Endometrium (tissue), 2 donors: ENCODE measurements at regions not wholly inside any gene's neighbourhood (a gene's known extent, or its start where the extent isn't known, plus 50 kb on each side); places are given as distances from the start of the nearest gene placed in this dataset.
A peak's percentile ranks its signal among the peaks of the same experiment; 100 is the strongest.

Source experiments
- FAIRE-seq: peaks from 2 replicates; lab custom pipeline; 2012; peaks lifted over from hg19 to GRCh38; lab: Jason Lieb, UNC
- donor health status: control.
- donor health status: control.

DNA sequence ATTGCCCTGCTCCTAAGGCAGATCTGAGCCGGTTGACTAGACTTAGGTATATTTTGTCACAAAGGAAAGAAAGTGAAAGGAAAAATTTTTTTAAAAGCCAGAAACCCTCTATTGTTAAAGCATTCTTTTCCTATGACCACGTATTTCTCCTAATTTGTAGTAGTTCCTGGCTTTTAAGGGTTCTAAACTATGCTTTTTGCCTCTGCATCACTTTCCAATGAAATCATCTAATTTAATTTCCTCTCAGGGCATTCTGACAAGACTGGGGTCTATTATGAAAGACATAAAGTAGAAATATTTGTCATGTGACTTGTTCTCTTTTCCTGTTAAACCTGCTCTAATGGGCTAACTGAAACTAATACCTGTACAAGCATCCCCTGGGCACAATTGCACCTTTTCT lies 233.0 kb upstream of the PRR20A start:
- no peak for FAIRE-seq

DNA sequence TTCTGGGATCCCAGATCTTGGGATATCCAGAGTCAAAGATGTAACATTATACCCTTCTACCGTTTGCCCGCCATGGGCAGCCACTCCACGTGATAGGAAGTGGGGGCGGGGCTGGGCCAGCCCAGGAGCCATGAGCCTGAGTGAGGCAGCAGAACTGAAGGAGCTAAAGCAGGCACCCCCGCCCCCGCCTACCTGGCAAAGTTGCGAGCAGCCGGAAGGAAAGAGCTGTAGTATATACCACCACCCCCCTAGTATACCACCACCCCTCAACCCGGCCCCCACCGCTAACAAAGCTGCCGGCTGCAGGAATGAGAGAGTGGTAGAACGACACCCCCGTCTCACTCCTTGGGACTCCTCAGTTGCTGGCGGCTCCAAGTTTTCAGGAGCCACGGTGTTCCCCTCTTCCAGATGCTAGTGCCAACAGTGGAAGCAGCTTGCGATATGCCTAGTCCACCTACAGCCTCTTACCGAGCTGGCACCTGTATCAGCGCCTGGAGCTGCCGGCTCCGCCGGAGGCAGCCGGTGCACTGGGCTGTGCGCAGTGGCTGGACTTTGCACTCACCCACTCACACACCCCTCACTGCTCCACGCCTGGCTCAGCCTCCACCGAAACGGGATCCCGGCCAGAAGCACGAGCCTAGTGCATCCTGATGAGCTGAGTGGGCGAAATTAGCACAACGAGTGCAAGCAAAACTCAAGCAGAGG lies 230.7 kb upstream of the PRR20A start:
- FAIRE-seq, result no peak

DNA sequence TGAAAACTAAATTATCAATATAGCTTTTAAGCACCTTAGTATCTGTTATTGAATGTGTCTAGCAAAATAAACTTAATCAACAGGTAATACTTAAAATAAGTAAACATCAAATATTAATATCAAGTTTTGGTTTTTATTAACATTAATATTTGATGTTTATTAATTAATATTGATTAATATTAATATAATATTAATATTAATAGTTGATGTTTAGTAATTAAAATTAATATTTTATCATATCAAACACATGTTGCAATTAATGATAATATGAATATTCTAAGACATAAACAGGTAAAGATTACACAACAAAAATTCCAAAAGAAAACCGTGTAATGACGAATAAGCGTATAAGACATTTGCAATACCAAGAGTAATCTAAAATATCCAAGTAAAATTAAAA lies 222.8 kb upstream of the PRR20A start:
- FAIRE-seq, result peak; percentile 83

DNA sequence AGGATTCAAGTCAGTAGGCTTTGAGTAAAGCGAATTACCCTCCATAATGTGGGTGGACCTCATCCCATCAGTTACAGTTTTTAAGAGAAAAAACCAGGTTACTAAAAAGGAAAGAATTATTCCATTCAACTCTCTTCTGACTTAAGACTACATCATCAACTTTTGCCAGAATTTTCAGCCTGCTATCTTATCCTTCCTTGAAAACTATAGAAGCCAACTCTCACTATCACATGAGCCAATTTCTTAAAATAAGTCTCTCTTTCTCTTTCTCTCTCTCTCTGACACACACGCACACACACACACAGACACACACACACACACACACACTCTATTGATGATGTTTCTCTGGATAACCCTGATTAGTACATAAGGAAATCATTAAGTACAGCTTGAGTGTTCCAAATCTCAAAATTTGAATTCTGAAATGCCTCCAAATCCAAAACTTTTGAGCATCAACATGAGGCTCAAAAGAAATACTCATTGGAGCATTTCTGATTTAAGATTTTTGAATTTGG lies 217.0 kb upstream of the PRR20A start:
- no peak for FAIRE-seq

DNA sequence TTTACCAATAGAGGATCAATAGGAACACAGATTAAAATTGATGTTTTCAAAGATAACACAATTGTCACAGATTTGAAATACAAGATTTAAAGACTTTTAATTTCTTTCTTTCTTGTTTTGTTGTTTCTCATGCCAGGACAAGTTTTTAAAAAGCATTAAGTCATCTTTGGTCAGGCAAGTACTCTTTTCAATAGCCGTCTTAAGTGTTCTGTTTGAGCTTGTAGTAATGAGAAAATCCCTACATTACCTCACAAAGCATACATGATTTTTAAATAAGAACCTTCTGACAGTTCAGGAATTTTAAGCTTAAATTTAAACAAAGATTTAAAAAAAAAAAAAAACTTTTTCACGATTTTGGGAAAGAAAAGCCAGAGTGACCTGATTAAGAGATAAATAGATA lies 216.3 kb upstream of the PRR20A start:
- no peak for FAIRE-seq

DNA sequence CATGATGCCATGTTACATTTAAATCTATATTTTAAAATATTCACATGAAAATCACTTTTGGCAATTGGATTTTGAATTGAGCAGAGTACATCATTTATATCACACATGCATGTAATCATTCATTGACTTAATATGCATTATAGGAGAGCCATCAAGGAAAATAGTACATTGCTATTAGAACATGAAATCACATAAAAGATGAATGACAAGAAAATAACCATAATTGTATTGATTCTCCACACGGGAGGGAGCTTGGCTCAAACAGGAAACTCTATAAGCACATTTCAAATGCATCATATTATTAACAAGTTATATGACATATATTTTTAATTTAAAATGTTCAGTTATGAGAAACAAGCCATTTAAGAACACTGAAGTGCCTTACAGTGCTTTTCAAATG lies 208.6 kb upstream of the PRR20A start:
- no peak for FAIRE-seq

DNA sequence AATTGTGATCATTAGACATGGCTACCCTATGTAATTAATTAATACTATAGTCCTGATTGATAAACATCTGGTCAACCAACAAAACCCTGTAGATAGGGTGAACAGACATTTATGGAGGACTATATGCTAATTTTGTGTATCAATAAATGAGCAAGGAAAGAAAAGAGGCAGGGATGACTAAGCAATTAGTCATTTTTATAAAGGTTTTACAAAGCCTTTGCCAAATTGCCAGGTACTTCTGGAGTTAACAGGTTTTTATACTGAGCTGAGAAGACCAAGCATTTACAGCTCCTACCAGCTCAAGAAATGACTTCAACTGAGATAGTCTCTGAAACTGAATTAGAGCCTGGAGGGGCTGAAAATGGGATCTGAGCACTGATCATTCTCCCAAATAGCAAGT lies 186.8 kb upstream of the PRR20A start:
- no peak for FAIRE-seq

DNA sequence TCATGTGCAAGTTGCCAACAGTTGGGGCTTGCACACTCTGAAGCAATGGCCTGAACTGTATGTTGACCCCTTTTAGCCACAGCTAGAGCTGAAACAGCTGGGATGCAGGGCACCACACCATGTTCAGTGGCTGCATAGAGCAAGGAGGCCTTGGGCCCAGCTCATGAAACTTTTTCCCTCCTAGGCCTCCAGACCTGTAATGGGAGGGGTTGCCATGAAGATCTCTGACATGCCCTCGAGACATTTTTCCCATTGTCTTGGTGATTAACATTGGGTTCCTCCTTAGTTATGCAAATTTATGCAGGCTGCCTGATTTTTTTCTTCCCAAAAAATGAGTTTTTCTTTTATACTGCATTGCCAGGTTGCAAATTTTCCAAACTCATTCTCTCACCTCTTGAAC lies 165.1 kb upstream of the PRR20A start:
- no peak for FAIRE-seq

DNA sequence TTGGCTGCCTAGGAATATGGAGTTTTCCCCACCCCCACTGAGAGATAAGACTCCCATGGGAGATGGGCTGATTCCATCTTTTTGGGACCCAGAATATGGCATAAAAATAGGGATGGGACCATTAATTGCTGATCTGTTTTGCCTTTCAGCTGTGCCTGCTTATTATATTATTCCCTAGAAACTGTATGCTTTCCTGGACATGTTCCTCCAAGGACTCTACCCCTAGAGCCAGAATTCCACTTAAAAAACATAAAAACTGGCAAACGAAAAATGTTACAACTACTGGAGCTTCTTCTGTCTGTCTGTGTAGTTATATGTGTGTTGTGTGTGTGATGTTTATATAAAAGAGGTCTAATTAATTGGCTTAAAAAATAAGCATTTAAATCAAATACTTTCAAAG lies 159.9 kb upstream of the PRR20A start:
- no peak for FAIRE-seq

DNA sequence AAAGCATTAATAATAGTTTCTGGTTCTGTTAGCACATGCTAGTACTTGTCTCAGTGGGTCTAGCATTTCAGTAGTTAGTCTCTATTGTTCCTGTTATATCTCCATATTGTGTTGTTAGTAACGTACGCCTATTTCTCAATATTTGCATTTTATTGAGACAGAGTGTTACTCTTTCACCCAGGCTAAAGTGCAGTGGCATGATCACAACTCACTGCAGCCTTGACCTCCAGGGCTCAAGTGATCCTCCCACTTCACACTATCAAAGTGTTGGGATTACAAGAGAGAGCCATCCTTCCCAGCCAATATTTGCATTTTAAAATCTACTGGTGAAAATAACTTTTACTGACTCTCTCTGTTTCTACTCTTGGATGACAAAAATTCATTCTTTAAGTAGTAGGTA lies 154.6 kb upstream of the PRR20A start:
- no peak for FAIRE-seq

DNA sequence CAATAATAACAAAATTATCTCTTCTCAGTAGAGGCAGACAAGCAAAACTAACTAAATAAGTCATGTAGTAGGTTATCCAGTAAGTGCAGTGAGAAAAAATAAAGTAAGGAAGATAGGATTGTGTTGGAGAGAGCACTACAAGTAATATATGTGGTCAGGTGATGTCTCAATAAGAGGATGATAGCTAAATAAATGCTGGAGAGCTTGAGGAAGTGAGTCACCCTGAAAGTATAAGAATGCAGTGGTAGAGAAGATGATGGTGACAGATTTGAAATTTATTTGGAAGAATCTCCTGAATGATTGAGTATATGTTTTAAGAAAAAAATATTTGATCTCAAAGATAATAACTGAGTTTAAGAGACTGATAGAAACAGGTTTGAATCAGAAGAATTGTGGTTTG lies 152.2 kb upstream of the PRR20A start:
- no peak for FAIRE-seq

DNA sequence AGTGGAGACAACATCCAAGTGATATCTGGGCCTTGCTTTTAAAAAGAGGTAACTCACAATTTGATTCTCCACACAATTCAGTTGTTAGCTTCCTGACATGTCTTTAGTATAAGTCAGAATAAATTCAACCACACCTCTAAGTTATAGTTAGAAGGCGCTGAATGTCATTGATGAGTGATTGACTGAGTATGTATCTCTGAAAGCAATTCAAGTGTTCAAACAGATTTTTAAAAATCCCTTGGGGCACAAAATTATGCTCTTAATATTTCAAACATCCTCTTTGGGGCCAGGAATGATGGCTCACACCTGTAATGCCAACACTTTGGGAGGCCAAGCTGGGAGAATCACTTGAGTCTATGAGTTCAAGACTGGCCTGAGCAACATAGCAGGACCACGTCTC lies 137.0 kb upstream of the PRR20A start:
- FAIRE-seq, result no peak

DNA sequence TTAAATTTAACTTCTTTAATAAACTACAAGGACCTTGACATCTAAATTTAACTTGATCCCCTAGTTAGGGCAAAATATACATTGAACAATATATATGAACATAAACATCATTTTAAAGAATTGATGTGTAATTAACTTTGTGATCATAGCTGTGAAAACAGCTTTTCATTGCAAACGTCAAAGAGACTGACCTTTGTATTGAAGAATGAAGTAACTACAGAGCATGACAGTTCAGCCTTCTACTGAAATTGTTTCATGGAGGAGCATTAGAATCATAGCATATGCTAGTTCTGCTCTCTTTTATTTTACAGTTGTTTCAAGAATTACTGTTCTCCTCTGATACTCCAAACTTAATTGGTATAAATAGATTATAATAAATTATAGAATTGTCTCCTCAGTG lies 123.4 kb upstream of the PRR20A start:
- no peak for FAIRE-seq

DNA sequence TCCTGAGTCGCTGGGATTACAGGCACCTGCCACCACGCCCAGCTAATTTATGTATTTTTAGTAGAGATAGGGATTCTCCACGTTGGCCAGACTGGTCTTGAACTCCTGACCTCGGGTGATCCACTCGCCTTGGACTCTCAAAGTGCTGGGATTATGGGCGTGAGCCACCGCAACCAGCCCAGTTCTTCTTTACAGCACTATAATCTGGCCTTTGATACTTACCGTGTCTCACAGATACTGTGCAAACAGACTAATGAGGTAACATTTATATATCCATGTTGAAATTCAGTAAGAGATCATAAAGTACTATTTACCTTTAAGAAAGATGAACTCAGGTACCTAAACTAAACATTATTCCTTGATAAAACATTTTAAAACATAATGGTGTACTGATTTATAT lies 121.8 kb upstream of the PRR20A start:
- no peak for FAIRE-seq

DNA sequence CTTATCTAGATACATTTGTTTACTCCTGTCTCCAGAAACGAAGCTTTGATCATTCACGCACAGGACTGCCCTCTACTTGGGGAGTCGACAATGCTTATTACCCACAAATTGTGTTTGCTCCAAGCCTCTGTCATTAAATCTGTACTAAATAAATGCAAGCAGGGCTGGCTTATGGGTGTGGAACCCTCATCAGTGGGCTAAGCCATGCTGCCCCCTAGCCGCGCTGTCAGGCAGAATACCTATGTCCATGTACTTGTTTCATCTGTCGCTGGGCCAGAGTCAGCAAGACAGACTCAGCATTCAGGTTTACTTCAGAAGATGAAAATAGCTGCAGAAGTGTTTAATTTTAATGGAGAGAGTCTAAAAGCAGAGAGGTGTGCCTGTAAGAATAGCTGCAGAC lies 110.0 kb upstream of the PRR20A start:
- no peak for FAIRE-seq

DNA sequence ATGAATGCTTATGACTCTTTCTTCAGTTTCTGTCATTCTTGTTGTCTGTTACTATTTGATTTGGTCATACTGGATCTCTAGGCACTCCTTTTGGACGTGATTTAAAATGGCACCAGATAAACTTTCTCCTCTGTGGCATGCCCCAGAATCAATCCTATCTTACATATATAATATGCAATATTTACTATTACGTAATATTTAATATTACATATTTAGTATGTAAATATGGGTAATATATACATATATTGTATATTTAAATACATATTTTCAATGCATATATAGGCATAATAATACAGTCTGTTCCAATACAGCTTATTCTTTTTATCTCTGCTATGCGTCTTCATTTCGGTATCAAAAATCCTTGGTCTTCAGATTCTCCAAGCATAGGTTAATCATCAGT lies 104.4 kb upstream of the PRR20A start:
- FAIRE-seq, result no peak

DNA sequence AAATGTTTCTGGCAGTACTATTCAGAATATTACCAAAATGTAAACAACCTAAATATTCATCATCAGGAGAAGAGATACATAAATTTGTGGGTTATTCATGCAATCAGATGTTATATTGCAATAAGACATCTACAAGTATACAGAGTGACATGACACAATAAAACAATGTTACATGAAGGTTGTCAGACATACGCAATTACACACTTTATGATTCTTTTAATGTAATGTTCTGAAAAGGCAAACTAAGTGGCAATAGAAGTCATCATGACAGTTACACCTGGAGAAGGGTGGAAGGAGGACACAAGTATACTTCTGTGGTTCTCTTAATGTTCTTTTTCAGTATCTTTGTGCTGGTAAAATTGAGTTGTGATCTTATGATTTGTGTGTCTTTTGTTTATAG lies 95.8 kb upstream of the PRR20A start:
- no peak for FAIRE-seq

DNA sequence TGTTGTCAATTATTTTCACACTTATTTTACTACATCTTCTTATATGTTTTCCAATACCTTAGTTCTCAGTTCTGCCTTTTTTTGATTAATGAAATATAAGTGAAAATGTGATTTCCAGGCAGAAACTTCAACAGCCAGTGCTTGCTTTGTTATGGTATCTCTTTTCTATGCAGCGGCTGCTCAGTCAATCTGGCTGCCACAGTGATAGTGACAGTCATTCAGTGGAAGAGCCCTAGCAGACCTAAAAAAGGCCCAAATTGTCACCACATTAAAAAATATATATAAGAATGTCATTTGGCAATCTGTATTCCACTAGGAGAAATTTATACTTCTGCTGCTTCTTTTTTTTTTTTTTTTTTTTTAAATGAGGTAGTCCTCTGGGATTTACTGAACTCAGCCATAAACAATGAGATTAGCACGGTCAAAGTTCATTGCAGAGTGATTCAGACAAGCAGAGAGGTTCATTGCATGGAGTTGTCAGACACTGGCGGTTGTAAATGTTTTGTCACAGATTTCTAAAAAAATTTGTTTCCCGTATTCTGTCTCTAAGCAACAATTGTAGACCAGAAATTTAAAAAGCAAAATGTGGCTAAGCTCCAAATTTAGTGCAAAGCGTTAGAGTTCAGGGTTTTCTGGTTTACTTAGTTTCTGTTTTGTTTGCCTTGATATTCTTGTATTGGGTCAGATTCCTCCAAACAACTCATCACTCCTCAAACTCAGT lies 94.7 kb upstream of the PRR20A start:
- FAIRE-seq, result no peak

DNA sequence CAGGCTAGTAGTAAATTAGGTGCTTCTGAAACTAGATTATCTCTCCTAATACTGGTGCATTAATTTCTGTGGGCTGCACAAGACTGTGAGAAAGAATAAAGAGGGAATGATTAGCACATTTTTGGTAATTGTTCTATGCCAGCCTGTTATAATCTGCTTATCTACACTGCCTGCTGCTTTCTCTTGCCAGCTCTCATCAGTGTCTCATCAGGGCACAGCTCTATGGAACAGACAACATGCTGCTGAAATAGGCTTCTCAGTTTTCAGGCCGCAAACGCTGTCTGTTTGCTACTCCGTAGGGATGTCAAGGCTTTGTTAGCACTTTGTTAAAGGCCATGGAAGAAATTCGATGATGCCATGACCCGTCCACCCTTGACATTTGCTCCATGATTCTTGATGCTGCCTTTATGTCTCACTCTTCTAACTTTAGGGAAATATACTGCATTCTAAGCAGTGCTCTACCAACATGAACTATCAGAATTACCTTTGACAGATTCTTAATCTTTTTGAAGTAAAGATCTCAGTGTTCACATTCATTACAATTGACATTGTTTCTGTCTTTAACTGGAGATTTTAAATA lies 84.0 kb upstream of the PRR20A start:
- no peak for FAIRE-seq

DNA sequence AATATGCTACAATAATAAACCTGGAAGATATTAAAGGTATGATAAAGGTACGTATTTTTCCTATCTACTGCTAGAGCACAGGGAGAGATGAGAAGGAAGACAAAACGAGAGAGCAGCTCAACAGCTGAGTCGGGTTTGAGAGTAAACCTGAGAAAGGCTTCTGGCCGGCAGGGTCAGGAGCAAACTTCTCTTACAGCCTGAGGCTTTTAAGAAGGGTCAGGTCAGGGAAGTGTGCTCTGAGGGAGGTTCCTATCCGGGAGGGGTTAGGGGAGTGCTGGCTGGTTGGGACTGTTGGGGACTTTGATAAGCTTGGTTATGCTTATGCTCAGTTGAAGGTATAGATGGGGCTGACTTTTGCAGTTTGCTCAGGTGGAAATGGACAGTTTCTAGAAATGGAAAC lies 77.7 kb upstream of the PRR20A start:
- no peak for FAIRE-seq

DNA sequence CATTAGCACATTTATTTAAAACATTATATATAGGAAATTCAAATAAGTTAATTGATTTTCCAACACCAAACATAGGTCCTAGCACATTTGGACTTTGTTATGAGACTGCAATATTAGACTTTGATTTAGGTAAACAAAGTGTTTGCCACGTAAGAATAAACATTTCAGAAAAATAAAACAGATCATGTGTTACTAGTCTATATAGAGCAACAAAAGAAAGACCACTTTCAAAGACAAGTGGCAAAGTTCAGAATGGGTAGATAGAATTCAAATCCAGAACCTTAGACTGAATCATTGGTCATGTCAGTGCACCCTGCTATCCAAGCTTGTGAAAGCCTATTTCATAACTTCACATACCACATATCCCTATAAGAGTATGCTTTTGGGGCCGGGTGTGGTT lies 66.7 kb upstream of the PRR20A start:
- no peak for FAIRE-seq

DNA sequence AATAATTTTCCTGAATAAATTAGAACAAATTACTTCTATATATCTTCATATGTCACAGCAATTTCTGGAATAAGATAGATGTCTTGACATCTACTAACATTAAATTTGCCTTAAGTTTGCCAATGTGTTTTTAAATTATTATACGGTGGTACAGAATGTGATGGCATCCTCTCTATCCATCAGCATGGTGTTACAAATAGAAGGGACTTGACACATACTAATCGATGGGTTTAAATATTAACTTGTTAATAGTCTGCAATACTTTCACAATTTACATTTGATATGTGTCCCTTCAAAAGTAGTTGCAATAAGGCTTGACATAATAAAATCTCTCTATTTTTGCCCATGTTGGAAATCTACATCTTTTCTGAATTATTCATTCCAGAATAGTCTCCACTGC lies 65.1 kb upstream of the PRR20A start:
- no peak for FAIRE-seq

DNA sequence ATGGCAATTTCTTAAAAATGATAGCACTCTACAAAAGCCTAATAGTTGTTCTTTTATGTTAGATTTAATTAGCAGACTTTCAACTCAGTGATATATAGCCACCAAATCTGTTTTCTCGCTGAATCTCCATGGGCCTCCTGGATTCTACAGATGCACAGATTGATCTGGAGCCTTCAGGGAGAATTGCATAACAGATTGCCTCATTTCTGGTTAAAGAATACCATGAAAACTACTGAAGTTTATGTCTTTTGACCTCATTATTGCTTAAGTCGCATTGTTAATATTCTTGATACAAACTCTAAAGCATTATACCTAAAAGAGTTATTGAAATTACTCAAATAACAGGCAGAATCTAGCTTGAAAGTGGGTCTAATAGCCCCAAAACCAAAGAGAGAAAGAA lies 53.7 kb upstream of the PRR20A start:
- FAIRE-seq, result no peak
